ENCODE measurements at regions not wholly inside any gene's neighbourhood (a gene's known extent, or its start where the extent isn't known, plus 50 kb on each side); places are given as distances from the start of the nearest gene placed in this dataset.

- TF ChIP-seq CTCF (IDR thresholded peaks at IDR 0.05), result no peak
- no peak for TF ChIP-seq POLR2AphosphoS5 (IDR thresholded peaks at IDR 0.05; ENCODE audit: insufficient read depth in 1 of 2, low read depth in 1 of 2)
- no peak for TF ChIP-seq POLR2A (IDR thresholded peaks at IDR 0.05)
Observed at GRCh38 chr1:198841477-198841876, 202.6 kb downstream of the PTPRC start.

Measured in vagina (tissue), 2 donors.